ENCODE measurements at regions not wholly inside any gene's neighbourhood (a gene's known extent, or its start where the extent isn't known, plus 50 kb on each side); places are given as distances from the start of the nearest gene placed in this dataset.

GRCh38 chr9:1871626-1872419 lies 143.3 kb upstream of the SMARCA2 start:
- no peak overlapping the region for H2AFZ ChIP-seq (ENCODE audit: low read length)
- no peak overlapping the region for H3K4me2 ChIP-seq (ENCODE audit: low read length)
- no peaks in the 10 kb centered on the region for H3K79me2 ChIP-seq (ENCODE audit: insufficient read depth, low read depth, low read length)
- H3K9me3 ChIP-seq (ENCODE audit: low read length), result no peaks in the 10 kb centered on the region
- H3K9me2 ChIP-seq (ENCODE audit: insufficient read depth, low read length), result no peaks in the 10 kb centered on the region
- TF ChIP-seq EZH2phosphoT487 (IDR thresholded peaks at IDR 0.05; ENCODE audit: borderline replicate concordance, low read depth, low read length) (no peak), CTCF (conservative IDR thresholded peaks at IDR 0.05; ENCODE audit: low read length) (no peak)
- no peak for DNase-seq (ENCODE audit: low spot score)
- H3K4me3 ChIP-seq (ENCODE audit: low read depth, low read length, poor library complexity, severe bottlenecking), result no peak overlapping the region
- H3K27ac ChIP-seq (ENCODE audit: low read depth, low read length, poor library complexity, severe bottlenecking), result no peak overlapping the region
- POLR2A ChIA-PET, result no interaction called here
- no TSS peak for BruUV-seq (replicated peaks)
- CTCF ChIA-PET (ENCODE audit: unreplicated experiment), result no interaction called here
- no peaks in the 10 kb centered on the region for H4K20me1 ChIP-seq (ENCODE audit: insufficient read depth, low read length)
- H3K4me1 ChIP-seq (ENCODE audit: insufficient read depth, low read length, poor library complexity, severe bottlenecking), result no peaks in the 10 kb centered on the region
- intact Hi-C loops (cut with micrococcal nuclease; ENCODE audit: unreplicated experiment), result loop anchor here (10.0 kb wide), 1 partner anchor 213 kb away; no protein-coding TSS in a partner anchor
- no peaks in the 10 kb centered on the region for H3K36me3 ChIP-seq (ENCODE audit: insufficient read depth, low read length)

- CTCF ChIA-PET (ENCODE audit: unreplicated experiment), result interaction anchor here (1.0 kb wide), 1 partner anchor 661 kb away, joined by 3 read pairs; no protein-coding TSS in a partner anchor
- POLR2A ChIA-PET, result interaction anchor here (1.2 kb wide), 1 partner anchor 9 kb away, joined by 3 read pairs; no protein-coding TSS in a partner anchor
- H3K9me3 ChIP-seq (ENCODE audit: low read length), result no peaks in the 10 kb centered on the region
- H4K20me1 ChIP-seq (ENCODE audit: insufficient read depth, low read length), result no peaks in the 10 kb centered on the region
- intact Hi-C loops (cut with micrococcal nuclease; ENCODE audit: unreplicated experiment), result loop anchor here (10.0 kb wide), 1 partner anchor 209 kb away; no protein-coding TSS in a partner anchor
- H3K36me3 ChIP-seq (ENCODE audit: insufficient read depth, low read length), result no peaks in the 10 kb centered on the region
- TF ChIP-seq CTCF (conservative IDR thresholded peaks at IDR 0.05; ENCODE audit: low read length) (no peak), EZH2phosphoT487 (IDR thresholded peaks at IDR 0.05; ENCODE audit: borderline replicate concordance, low read depth, low read length) (no peak)
- no peaks in the 10 kb centered on the region for H3K79me2 ChIP-seq (ENCODE audit: insufficient read depth, low read depth, low read length)
- BruUV-seq (replicated peaks), result no TSS peak
- no peaks in the 10 kb centered on the region for H3K4me1 ChIP-seq (ENCODE audit: insufficient read depth, low read length, poor library complexity, severe bottlenecking)
- no peaks in the 10 kb centered on the region for H3K9me2 ChIP-seq (ENCODE audit: insufficient read depth, low read length)
- H3K4me2 ChIP-seq (ENCODE audit: low read length), result no peak overlapping the region
- no peak overlapping the region for H3K27ac ChIP-seq (ENCODE audit: low read depth, low read length, poor library complexity, severe bottlenecking)
- DNase-seq (ENCODE audit: low spot score), result no peak
- no peak overlapping the region for H3K4me3 ChIP-seq (ENCODE audit: low read depth, low read length, poor library complexity, severe bottlenecking)
- H2AFZ ChIP-seq (ENCODE audit: low read length), result no peak overlapping the region
These were observed 139.8 kb upstream of the SMARCA2 start for GRCh38 chr9:1875251-1875851.

Data from OCI-LY7 (cell line).